ENCODE measurements at regions not wholly inside any gene's neighbourhood (a gene's known extent, or its start where the extent isn't known, plus 50 kb on each side); places are given as distances from the start of the nearest gene placed in this dataset.

DNA sequence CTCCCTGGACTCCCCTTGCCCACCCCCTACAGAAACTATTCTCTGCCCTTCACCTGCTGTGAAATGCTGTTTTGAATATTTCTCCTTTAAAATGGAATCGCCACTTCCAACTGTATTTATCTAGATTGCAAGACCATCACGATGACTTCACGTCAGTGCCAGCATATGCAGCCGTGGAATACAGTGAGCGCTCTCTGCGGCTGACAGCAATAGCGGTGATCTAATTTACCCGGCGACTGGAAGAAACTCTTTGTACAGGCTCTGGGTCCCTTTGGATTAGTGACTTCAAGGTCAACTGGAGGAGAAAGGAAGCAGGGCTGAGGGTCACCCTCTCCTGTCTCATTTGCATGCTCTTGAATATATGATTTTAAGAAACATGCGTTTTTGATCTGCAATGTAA lies 192.0 kb downstream of the IRX1 start:
- no peak for TF ChIP-seq POLR2A (IDR thresholded peaks at IDR 0.05)
- TF ChIP-seq, protein P1, sequence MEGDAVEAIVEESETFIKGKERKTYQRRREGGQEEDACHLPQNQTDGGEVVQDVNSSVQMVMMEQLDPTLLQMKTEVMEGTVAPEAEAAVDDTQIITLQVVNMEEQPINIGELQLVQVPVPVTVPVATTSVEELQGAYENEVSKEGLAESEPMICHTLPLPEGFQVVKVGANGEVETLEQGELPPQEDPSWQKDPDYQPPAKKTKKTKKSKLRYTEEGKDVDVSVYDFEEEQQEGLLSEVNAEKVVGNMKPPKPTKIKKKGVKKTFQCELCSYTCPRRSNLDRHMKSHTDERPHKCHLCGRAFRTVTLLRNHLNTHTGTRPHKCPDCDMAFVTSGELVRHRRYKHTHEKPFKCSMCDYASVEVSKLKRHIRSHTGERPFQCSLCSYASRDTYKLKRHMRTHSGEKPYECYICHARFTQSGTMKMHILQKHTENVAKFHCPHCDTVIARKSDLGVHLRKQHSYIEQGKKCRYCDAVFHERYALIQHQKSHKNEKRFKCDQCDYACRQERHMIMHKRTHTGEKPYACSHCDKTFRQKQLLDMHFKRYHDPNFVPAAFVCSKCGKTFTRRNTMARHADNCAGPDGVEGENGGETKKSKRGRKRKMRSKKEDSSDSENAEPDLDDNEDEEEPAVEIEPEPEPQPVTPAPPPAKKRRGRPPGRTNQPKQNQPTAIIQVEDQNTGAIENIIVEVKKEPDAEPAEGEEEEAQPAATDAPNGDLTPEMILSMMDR (IDR thresholded peaks at IDR 0.05) = no peak
- H3K4me3 ChIP-seq = no peak overlapping the region
- ATAC-seq (no peak), DNase-seq (no peak)
- H3K36me3 ChIP-seq = no peaks in the 10 kb centered on the region
- H3K9me3 ChIP-seq = no peaks in the 10 kb centered on the region
- WGBS (ENCODE audit: insufficient coverage, low coverage, low lambda C conversion rate, missing lambda C conversion rate) = 24% methylated on average over 10 of the region's 10 CpGs
- H3K4me1 ChIP-seq = no peaks in the 10 kb centered on the region
- no peaks in the 10 kb centered on the region for H3K27me3 ChIP-seq
- H3K27ac ChIP-seq = no peak overlapping the region
- intact Hi-C loops (cut with DNase I) = no loop called here

DNA sequence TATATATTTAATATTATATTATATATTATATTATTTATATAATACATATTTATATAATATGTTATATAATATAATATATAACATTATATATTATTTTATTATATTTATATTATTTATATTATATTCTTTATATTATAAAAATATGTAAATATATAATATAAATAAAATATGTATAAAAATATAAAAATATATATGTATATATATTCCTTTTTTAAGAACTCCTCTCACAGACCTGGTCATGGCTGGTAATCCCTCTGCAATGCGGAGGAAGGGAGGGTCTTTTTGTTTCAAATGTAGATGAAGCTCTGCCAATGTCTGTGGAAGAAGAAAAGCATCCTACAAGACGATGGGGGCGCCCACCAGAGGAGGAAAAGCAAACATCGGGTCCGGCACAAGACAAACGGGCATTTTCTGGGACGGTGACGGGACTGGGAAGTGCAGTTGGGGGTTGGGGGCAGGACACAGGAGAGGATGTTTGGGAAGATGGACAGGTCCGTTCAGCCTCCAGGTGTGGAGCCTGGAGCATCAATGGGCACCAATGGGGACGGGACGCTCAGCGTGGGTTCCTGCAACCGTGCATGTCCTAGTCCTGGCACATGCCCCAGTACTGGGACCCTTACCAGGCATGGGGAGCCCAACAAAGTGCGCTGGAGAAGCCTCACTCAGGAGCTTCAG lies 194.0 kb downstream of the IRX1 start:
- WGBS (ENCODE audit: insufficient coverage, low coverage, low lambda C conversion rate, missing lambda C conversion rate) = 58% methylated on average over 10 of the region's 14 CpGs

DNA sequence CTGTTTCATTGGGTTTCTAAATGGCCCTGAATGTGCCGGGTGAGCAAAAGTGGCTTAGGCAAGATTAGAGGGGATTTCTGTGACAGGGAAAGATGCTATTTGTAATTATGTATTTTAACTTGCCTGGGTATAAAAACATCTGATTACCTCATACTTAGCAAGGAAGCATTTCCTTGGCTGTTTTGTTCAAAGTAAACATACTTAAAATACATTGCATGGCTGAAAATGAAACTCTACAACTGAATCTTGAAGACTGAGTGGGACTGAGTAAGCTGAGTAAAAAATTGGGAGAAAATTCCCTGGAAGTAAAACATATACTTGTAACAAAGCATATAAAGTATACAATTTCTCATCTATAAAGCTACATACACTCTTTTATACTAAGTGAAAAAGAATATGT lies 197.5 kb downstream of the IRX1 start:
- WGBS (ENCODE audit: insufficient coverage, low coverage, low lambda C conversion rate, missing lambda C conversion rate) = 24% methylated on average over 1 of the region's 1 CpG
- Histone ChIP-seq H3K36me3 (no peaks in the 10 kb centered on the region), H3K4me3 (no peak overlapping the region), H3K27me3 (no peaks in the 10 kb centered on the region), H3K4me1 (no peaks in the 10 kb centered on the region), H3K9me3 (no peaks in the 10 kb centered on the region), H3K27ac (no peak overlapping the region)
- DNase-seq = no peak
- intact Hi-C loops (cut with DNase I) = no loop called here
- ATAC-seq = no peak
- TF ChIP-seq, protein P1 (IDR thresholded peaks at IDR 0.05) = no peak
- no peak for TF ChIP-seq POLR2A (IDR thresholded peaks at IDR 0.05)

More for the DNA sequence above, 194.0 kb downstream of the IRX1 start:
- Histone ChIP-seq H3K9me3 (no peaks in the 10 kb centered on the region), H3K27ac (no peak overlapping the region), H3K27me3 (no peaks in the 10 kb centered on the region), H3K4me1 (no peaks in the 10 kb centered on the region), H3K36me3 (no peaks in the 10 kb centered on the region), H3K4me3 (no peak overlapping the region)
- intact Hi-C loops (cut with DNase I) = no loop called here
- DNase-seq (no peak), ATAC-seq (no peak)
- TF ChIP-seq POLR2A (IDR thresholded peaks at IDR 0.05) = no peak
- TF ChIP-seq, protein P1 (IDR thresholded peaks at IDR 0.05) = no peak

DNA sequence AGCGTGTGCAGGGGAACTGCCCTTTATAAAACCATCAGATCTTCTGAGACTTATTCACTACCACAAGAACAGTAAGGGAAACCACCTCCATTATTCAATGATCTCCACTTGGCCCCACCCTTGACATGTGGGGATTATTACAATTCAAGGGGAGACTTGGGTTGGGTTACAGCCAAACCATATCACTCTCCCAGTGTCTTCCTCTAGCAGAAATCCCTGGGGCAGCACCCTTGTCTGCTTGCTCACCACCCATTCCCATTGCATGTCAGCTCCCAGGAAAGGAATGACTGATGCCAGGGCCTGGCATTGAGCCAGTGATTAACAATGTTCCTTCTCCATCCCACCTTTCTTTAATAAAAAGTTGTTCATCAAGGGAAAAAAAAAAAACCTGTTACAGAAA lies 199.0 kb downstream of the IRX1 start:
- no peak for ATAC-seq
- no peaks in the 10 kb centered on the region for H3K36me3 ChIP-seq

More for the DNA sequence above, 199.0 kb downstream of the IRX1 start:
- Histone ChIP-seq H3K4me3 (no peak overlapping the region), H3K4me1 (no peaks in the 10 kb centered on the region), H3K9me3 (no peaks in the 10 kb centered on the region), H3K27me3 (no peaks in the 10 kb centered on the region), H3K27ac (no peak overlapping the region)
- DNase-seq = no peak
- intact Hi-C loops (cut with DNase I) = no loop called here
- WGBS (ENCODE audit: insufficient coverage, low coverage, low lambda C conversion rate, missing lambda C conversion rate) = no CpG with 5 or more reads among the region's 1 CpG
- TF ChIP-seq, protein P1 (IDR thresholded peaks at IDR 0.05) = no peak
- TF ChIP-seq POLR2A (IDR thresholded peaks at IDR 0.05) = no peak
